ENCODE measurements at regions not wholly inside any gene's neighbourhood (a gene's known extent, or its start where the extent isn't known, plus 50 kb on each side); places are given as distances from the start of the nearest gene placed in this dataset.

DNA sequence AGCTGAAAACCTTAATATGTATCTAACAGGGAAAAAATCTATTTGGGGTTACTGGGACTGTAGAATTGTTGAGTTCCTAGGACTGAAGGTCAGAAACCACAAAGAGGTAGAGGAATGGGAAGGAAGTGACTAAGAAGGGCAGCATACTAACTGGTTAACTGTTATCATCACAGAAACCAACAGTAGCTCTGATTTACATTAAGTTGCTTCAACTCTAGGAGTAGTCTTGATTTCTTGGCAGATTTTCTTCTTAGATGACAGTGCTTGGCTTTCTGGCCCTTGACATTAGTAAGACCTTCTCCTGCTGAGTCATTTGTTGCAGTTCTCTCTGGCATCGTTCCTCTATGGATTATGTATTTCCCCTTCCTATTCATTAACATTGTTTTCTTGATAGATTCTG, 116.1 kb upstream of the RASA1 start:
- H3K9me3 ChIP-seq = no peaks in the 10 kb centered on the region
- no peak overlapping the region for H3K4me3 ChIP-seq
- intact Hi-C loops (cut with DNase I; ENCODE audit: low total_unique reads) = no loop called here
- no peaks in the 10 kb centered on the region for H3K27me3 ChIP-seq
- H3K4me1 ChIP-seq = no peaks in the 10 kb centered on the region
- no peaks in the 10 kb centered on the region for H3K36me3 ChIP-seq
- no peak overlapping the region for H3K27ac ChIP-seq
- DNase-seq (ENCODE audit: low spot score in 2 of 2) = no peak
- no peak for TF ChIP-seq CTCF (IDR thresholded peaks at IDR 0.05)
- no peak for TF ChIP-seq POLR2A (IDR thresholded peaks at IDR 0.05)
- TF ChIP-seq POLR2AphosphoS5 (IDR thresholded peaks at IDR 0.05) = no peak

DNA sequence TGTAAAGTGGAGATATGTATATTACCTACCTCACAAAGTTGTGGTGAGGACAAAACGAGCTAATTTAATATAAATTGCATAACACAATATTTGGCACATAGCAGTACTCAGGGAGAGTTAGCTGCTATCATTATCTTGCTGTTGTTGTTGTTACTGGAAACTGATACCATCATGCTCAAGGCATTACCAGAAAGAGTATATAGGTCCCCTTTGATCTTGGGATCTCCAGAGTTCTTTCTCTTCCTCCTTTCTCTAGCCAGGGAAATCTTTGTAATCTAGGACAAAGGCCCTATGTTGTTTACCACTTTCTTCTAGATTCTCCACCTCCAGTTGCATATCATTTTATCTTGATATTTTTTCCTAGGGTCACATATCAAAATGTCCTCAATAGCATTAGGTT, 114.8 kb upstream of the RASA1 start:
- intact Hi-C loops (cut with DNase I; ENCODE audit: low total_unique reads) = no loop called here
- TF ChIP-seq POLR2AphosphoS5 (IDR thresholded peaks at IDR 0.05) (no peak), POLR2A (IDR thresholded peaks at IDR 0.05) (no peak), CTCF (IDR thresholded peaks at IDR 0.05) (no peak)

GRCh38 chr5:87154191-87154590, 113.5 kb upstream of the RASA1 start:
- no peaks in the 10 kb centered on the region for H3K36me3 ChIP-seq
- H3K9me3 ChIP-seq = no peaks in the 10 kb centered on the region
- H3K27me3 ChIP-seq = no peaks in the 10 kb centered on the region
- no peaks in the 10 kb centered on the region for H3K4me1 ChIP-seq
- no peak for DNase-seq (ENCODE audit: low spot score in 2 of 2)
- H3K4me3 ChIP-seq = no peak overlapping the region
- H3K27ac ChIP-seq = no peak overlapping the region
- no peak for TF ChIP-seq POLR2A (IDR thresholded peaks at IDR 0.05)
- TF ChIP-seq CTCF (IDR thresholded peaks at IDR 0.05) = no peak
- TF ChIP-seq POLR2AphosphoS5 (IDR thresholded peaks at IDR 0.05) = no peak
- intact Hi-C loops (cut with DNase I; ENCODE audit: low total_unique reads) = no loop called here

More for the DNA sequence above, 114.8 kb upstream of the RASA1 start:
- H3K27me3 ChIP-seq = no peaks in the 10 kb centered on the region
- H3K4me3 ChIP-seq = no peak overlapping the region
- no peaks in the 10 kb centered on the region for H3K9me3 ChIP-seq
- no peak overlapping the region for H3K27ac ChIP-seq
- DNase-seq (ENCODE audit: low spot score in 2 of 2) = no peak
- H3K36me3 ChIP-seq = no peaks in the 10 kb centered on the region
- no peaks in the 10 kb centered on the region for H3K4me1 ChIP-seq

- no peak overlapping the region for H3K4me3 ChIP-seq
- H3K9me3 ChIP-seq = no peaks in the 10 kb centered on the region
- DNase-seq (ENCODE audit: low spot score in 2 of 2) = no peak
- TF ChIP-seq POLR2A (IDR thresholded peaks at IDR 0.05) = no peak
- H3K4me1 ChIP-seq = no peaks in the 10 kb centered on the region
- no peak overlapping the region for H3K27ac ChIP-seq
- no peaks in the 10 kb centered on the region for H3K36me3 ChIP-seq
- intact Hi-C loops (cut with DNase I; ENCODE audit: low total_unique reads) = no loop called here
- no peaks in the 10 kb centered on the region for H3K27me3 ChIP-seq
Measured at GRCh38 chr5:87155106-87155505, 112.6 kb upstream of the RASA1 start.

DNA sequence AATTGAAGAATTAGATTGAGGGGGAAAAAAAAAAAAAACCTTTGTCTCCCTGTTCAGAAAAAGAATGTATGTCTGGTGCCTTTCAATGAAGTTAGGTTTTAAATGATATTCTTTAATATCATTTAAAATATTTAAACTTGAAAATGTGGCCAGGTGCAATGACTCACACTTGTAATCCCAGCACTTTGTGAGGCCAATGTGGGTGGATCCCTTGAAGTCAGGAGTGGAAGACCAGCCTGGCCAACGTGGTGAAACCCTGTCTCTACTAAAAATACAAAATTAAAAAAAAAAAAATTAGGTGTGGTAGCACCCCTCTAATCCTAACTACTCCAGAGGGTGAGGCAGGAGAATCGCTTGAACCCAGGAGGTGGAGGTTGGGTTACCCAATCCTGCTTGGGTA, 111.1 kb upstream of the RASA1 start:
- Histone ChIP-seq H3K36me3 (no peaks in the 10 kb centered on the region), H3K27me3 (no peaks in the 10 kb centered on the region), H3K4me1 (no peaks in the 10 kb centered on the region), H3K4me3 (no peak overlapping the region), H3K9me3 (no peaks in the 10 kb centered on the region), H3K27ac (no peak overlapping the region)
- TF ChIP-seq POLR2A (IDR thresholded peaks at IDR 0.05) (no peak), CTCF (IDR thresholded peaks at IDR 0.05) (no peak), POLR2AphosphoS5 (IDR thresholded peaks at IDR 0.05) (no peak)
- intact Hi-C loops (cut with DNase I; ENCODE audit: low total_unique reads) = no loop called here
- DNase-seq (ENCODE audit: low spot score in 2 of 2) = no peak

DNA sequence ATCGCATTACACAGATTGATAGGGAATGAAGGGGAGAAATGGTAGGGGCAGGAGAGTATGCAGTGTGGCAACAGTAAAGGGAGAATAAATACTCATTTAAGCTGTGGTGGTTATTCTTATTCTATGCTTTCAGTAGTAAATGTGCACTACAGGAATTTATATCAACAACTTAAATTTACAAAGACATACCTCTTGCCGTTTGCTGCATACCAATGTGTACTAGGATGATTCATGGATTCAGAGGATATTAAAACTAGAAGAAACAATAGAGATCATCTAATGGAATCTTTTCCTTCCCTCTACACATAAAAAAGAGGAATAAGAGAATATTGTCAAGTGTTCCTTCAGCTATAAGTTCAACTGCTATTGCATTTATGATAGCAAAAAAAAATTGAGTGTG, 103.3 kb upstream of the RASA1 start:
- no peaks in the 10 kb centered on the region for H3K9me3 ChIP-seq
- H3K4me1 ChIP-seq = no peaks in the 10 kb centered on the region
- intact Hi-C loops (cut with DNase I; ENCODE audit: low total_unique reads) = no loop called here
- H3K27ac ChIP-seq = no peak overlapping the region
- no peaks in the 10 kb centered on the region for H3K36me3 ChIP-seq
- H3K4me3 ChIP-seq = no peak overlapping the region
- DNase-seq (ENCODE audit: low spot score in 2 of 2) = no peak
- TF ChIP-seq POLR2A (IDR thresholded peaks at IDR 0.05) = no peak
- H3K27me3 ChIP-seq = no peaks in the 10 kb centered on the region

All from breast epithelium (tissue), 4 donors.